Kidney (tissue), 13 donors: ENCODE measurements at regions not wholly inside any gene's neighbourhood (a gene's known extent, or its start where the extent isn't known, plus 50 kb on each side); places are given as distances from the start of the nearest gene placed in this dataset.

Source experiments
- DNase-seq, 5 donors: peaks; one replicate each; pipeline ENCODE4 v3.0.0-alpha.2; 2013 to 2020
- FAIRE-seq: peaks from 2 replicates; lab custom pipeline; 2012; peaks lifted over from hg19 to GRCh38; lab: Jason Lieb, UNC
- H3K27ac ChIP-seq, 2 donors: one replicate each; pipeline ENCODE4 v1.7.0; 2013; ENCODE audit warnings: low read depth in 2 of 2, low read length in 2 of 2, inconsistent platforms in 1 of 2
- H3K27me3 ChIP-seq: one replicate; pipeline ENCODE4 v1.7.1; 2013; ENCODE audit warnings: low read length, inconsistent platforms; ENCODE audit not compliant: control insufficient read depth, insufficient read depth
- H3K36me3 ChIP-seq, 3 donors: one replicate each; pipeline versions ENCODE4 v1.7.0 to v1.7.1; 2013; ENCODE audit warnings: low read length in 3 of 3, control low read depth in 1 of 3, inconsistent platforms in 1 of 3; ENCODE audit not compliant: insufficient read depth in 3 of 3, control insufficient read depth in 2 of 3
- H3K4me1 ChIP-seq, 3 donors: one replicate each; pipeline versions ENCODE4 v1.7.0 to v1.7.1; 2013; ENCODE audit warnings: low read length in 3 of 3, inconsistent platforms in 1 of 3, low read depth in 1 of 3; ENCODE audit not compliant: control insufficient read depth in 2 of 3, insufficient read depth in 2 of 3
- H3K4me3 ChIP-seq, 3 donors: one replicate each; pipeline versions ENCODE4 v1.7.0 to v1.8.1; 2013; ENCODE audit warnings: low read length in 3 of 3, control low read depth in 1 of 3, inconsistent platforms in 1 of 3
- H3K9ac ChIP-seq, 3 donors: one replicate each; pipeline versions ENCODE4 v1.7.0 to v1.7.1; 2013; ENCODE audit warnings: low read length in 3 of 3, control low read depth in 1 of 3, inconsistent platforms in 1 of 3
- H3K9me3 ChIP-seq, 3 donors: one replicate each; pipeline versions ENCODE4 v1.7.0 to v1.7.1; 2013; ENCODE audit warnings: low read length in 3 of 3, control low read depth in 1 of 3, inconsistent platforms in 1 of 3; ENCODE audit not compliant: control insufficient read depth in 2 of 3, insufficient read depth in 1 of 3
- intact Hi-C: fragments of 100-400 bp; cut with DNase I; formaldehyde crosslinking; loops from one replicate; pipeline ENCODE4 v1.11.1; 2022
- TF ChIP-seq, protein P1 (sequence below): IDR thresholded peaks from 3 replicates; pipeline ENCODE4 v1.5.1; 2012; ENCODE audit warnings: mild to moderate bottlenecking, moderate library complexity, borderline replicate concordance; ENCODE audit not compliant: insufficient read depth; ENCODE audit errors: extremely low read depth
- donor health status: control.
- donor health status: control.
- donor health status: control.
- donor health status: control.
- donor health status: control.
- donor health status: DM: yes; HTN: yes; CAD: no.
- donor health status: Normal renal cell carcinoma (clear cell type).

DNA sequence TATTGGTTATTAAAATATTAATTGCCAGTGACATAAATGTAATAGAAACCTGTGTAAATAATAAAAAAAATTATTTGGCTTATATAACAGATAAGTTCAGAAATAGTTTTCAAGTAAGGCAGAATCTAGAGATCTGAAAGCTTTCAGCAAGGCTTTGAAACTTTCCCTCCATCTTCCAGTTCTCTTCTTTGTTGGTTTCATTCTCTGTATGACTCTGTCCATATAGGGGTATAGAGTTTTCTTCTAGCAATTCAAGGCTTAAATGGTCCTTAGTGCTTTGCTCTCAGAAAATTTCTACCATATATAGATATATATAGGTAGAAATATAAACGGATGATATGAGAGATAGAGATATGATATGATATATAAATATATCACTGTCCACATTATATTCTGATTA is 160.5 kb upstream of the GABRA2 start:
- H3K4me3 ChIP-seq: no peak overlapping the region
- DNase-seq (no peak), FAIRE-seq (no peak)
- intact Hi-C loops: no loop called here
- H3K27me3 ChIP-seq: no peaks in the 10 kb centered on the region
- H3K36me3 ChIP-seq: no peaks in the 10 kb centered on the region
- no peak overlapping the region for H3K27ac ChIP-seq
- TF ChIP-seq, protein P1, sequence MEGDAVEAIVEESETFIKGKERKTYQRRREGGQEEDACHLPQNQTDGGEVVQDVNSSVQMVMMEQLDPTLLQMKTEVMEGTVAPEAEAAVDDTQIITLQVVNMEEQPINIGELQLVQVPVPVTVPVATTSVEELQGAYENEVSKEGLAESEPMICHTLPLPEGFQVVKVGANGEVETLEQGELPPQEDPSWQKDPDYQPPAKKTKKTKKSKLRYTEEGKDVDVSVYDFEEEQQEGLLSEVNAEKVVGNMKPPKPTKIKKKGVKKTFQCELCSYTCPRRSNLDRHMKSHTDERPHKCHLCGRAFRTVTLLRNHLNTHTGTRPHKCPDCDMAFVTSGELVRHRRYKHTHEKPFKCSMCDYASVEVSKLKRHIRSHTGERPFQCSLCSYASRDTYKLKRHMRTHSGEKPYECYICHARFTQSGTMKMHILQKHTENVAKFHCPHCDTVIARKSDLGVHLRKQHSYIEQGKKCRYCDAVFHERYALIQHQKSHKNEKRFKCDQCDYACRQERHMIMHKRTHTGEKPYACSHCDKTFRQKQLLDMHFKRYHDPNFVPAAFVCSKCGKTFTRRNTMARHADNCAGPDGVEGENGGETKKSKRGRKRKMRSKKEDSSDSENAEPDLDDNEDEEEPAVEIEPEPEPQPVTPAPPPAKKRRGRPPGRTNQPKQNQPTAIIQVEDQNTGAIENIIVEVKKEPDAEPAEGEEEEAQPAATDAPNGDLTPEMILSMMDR: no peak
- H3K9me3 ChIP-seq: no peaks in the 10 kb centered on the region
- H3K9ac ChIP-seq: no peak overlapping the region
- no peaks in the 10 kb centered on the region for H3K4me1 ChIP-seq

GRCh38 chr4:46549125-46549524 is 159.2 kb upstream of the GABRA2 start:
- TF ChIP-seq, protein P1: no peak
- no peaks in the 10 kb centered on the region for H3K27me3 ChIP-seq
- H3K9me3 ChIP-seq: no peaks in the 10 kb centered on the region
- no peak overlapping the region for H3K4me3 ChIP-seq
- FAIRE-seq: no peak
- intact Hi-C loops: no loop called here
- H3K36me3 ChIP-seq: no peaks in the 10 kb centered on the region
- no peak for DNase-seq
- H3K27ac ChIP-seq: no peak overlapping the region
- no peaks in the 10 kb centered on the region for H3K4me1 ChIP-seq
- H3K9ac ChIP-seq: no peak overlapping the region

GRCh38 chr4:46524751-46525150 is 134.8 kb upstream of the GABRA2 start:
- intact Hi-C loops: no loop called here

More at GRCh38 chr4:46524751-46525150, 134.8 kb upstream of the GABRA2 start:
- no peak for DNase-seq
- Histone ChIP-seq H3K36me3 (no peaks in the 10 kb centered on the region), H3K27me3 (no peaks in the 10 kb centered on the region), H3K27ac (no peak overlapping the region), H3K9me3 (no peaks in the 10 kb centered on the region), H3K4me1 (no peaks in the 10 kb centered on the region), H3K4me3 (no peak overlapping the region), H3K9ac (no peak overlapping the region)
- FAIRE-seq: no peak
- TF ChIP-seq, protein P1: no peak
